Kidney epithelial cell (primary cell): ENCODE measurements at regions not wholly inside any gene's neighbourhood (a gene's known extent, or its start where the extent isn't known, plus 50 kb on each side); places are given as distances from the start of the nearest gene placed in this dataset.

Experiments
- DNase-seq: peaks from one replicate; pipeline ENCODE4 v3.0.0-alpha.2; 2010; ENCODE audit warnings: low read depth
- H3K27me3 ChIP-seq: 2 replicates; pipeline ENCODE4 v1.6.0; 2011; ENCODE audit warnings: low read length; ENCODE audit not compliant: control insufficient read depth, insufficient read depth
- H3K36me3 ChIP-seq: 2 replicates; pipeline ENCODE4 v1.5.1; 2011; ENCODE audit warnings: low read length; ENCODE audit not compliant: control insufficient read depth, insufficient read depth
- H3K4me3 ChIP-seq: 2 replicates; pipeline ENCODE4 v1.5.1; 2011; ENCODE audit warnings: low read depth, mild to moderate bottlenecking, control low read depth, low read length
- TF ChIP-seq, protein P1 (sequence below): IDR thresholded peaks from 2 replicates; pipeline ENCODE4 v1.5.1; 2011; ENCODE audit warnings: mild to moderate bottlenecking, moderate library complexity, low read length, control low read depth, inconsistent platforms; ENCODE audit not compliant: insufficient read depth, poor library complexity, severe bottlenecking

DNA sequence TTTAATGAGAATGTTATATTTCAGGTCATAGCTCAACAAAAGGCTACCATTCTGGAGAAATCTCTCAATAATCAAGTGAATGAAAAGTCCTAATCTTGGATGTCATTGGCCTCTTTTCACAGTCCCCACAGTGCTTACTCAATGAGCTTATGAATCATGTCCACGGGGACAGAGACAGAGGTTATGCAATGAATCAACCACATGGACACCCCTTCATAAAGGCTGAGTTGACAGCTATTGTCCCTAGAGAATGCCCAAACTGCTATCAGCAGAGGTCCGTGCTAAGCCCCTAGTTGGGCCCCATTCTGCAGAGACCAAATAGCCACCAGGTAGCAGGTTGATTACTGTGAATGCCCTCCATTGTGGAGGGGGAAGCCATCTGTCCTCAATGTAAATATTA, 158.1 kb downstream of the LHFPL1 start:
- Histone ChIP-seq H3K4me3 (no peak overlapping the region), H3K36me3 (no peaks in the 10 kb centered on the region), H3K27me3 (peaks cover 2% of the 10 kb centered on the region)
- DNase-seq, result no peak
- TF ChIP-seq, protein P1, sequence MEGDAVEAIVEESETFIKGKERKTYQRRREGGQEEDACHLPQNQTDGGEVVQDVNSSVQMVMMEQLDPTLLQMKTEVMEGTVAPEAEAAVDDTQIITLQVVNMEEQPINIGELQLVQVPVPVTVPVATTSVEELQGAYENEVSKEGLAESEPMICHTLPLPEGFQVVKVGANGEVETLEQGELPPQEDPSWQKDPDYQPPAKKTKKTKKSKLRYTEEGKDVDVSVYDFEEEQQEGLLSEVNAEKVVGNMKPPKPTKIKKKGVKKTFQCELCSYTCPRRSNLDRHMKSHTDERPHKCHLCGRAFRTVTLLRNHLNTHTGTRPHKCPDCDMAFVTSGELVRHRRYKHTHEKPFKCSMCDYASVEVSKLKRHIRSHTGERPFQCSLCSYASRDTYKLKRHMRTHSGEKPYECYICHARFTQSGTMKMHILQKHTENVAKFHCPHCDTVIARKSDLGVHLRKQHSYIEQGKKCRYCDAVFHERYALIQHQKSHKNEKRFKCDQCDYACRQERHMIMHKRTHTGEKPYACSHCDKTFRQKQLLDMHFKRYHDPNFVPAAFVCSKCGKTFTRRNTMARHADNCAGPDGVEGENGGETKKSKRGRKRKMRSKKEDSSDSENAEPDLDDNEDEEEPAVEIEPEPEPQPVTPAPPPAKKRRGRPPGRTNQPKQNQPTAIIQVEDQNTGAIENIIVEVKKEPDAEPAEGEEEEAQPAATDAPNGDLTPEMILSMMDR, result no peak

DNA sequence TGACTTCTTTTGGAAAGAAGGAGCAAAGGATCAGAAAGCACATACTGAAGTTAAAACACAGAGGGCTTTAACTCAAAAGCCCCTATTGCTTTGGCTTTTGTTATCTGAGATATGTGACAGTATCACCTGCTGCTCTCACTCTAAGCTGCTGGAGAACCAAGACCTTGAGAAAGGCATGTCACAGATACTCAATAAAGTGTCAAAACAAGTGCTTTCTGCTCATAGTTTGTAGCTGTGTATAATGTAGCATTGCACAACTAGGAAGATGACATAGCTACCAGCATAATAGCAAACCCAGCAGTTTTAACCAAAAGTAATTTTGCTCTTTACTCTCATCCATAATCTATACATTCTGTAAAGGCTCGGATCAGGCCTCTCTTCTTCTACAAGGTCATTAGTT, 159.6 kb downstream of the LHFPL1 start:
- no peak overlapping the region for H3K4me3 ChIP-seq
- no peaks in the 10 kb centered on the region for H3K36me3 ChIP-seq
- TF ChIP-seq, protein P1, result no peak
- no peak for DNase-seq
- H3K27me3 ChIP-seq, result peaks cover 2% of the 10 kb centered on the region

DNA sequence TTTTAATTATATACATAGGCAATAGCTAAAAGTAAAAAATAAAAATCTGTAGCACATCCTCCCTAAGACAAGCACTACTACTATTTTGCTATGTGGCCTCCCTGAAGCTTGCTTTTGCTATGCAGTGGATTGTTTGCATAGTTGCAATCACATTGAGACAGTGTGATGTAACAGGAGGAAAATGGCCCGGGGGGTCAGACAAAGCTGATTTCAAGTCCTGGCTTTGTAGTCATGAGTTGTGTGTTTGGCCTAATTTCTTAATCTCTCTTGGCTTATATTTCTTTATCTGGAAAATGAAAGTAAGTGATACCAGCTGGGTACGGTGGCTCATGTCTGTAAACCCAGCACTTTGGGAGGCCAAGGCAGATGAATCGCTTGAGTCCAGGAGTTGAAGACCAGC, 166.6 kb downstream of the LHFPL1 start:
- H3K27me3 ChIP-seq, result peaks cover 2% of the 10 kb centered on the region
- no peak overlapping the region for H3K4me3 ChIP-seq
- no peaks in the 10 kb centered on the region for H3K36me3 ChIP-seq
- TF ChIP-seq, protein P1, result no peak
- no peak for DNase-seq

DNA sequence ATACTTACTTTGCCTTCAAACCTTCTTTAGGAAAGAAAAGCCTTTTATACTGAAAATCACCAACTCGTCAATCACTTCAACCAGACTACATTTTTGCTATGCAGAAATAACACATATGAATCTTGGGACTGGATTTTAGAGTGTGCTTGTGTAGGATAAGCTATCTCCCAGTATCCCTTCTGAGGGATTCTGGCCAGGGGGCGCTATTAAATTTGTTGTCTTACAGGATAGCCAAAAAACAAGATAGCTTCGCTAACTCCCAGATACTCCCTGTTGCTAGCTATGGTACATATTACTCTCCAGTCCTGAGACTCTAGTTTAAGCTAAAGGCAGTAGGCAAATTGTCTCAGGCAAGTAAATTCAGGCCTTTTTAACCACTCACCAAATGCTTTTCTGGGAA, 167.2 kb downstream of the LHFPL1 start:
- TF ChIP-seq, protein P1, result no peak
- no peaks in the 10 kb centered on the region for H3K36me3 ChIP-seq
- DNase-seq, result no peak
- H3K27me3 ChIP-seq, result peaks cover 2% of the 10 kb centered on the region
- no peak overlapping the region for H3K4me3 ChIP-seq

DNA sequence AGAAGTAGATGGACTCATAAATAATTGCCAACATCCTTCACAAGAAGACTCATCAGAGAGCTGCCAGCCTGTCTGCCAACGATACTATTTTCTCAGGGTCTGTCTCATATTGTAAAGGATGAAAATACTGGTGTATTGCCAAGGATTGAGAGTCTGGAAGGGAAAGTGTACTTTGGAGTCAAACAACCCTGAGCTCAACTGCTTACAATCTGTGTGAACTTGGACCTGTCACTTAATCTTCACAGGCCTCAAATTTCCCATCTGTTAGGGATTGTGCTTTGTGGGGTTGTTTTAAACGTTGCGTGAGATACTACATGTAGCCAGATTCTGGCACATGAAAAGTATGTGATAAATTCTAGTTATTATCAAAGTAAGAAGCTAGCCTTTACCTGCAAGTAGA, 169.1 kb downstream of the LHFPL1 start:
- H3K36me3 ChIP-seq, result no peaks in the 10 kb centered on the region
- TF ChIP-seq, protein P1, result no peak
- no peak overlapping the region for H3K4me3 ChIP-seq
- no peak for DNase-seq
- H3K27me3 ChIP-seq, result peaks cover 2% of the 10 kb centered on the region

DNA sequence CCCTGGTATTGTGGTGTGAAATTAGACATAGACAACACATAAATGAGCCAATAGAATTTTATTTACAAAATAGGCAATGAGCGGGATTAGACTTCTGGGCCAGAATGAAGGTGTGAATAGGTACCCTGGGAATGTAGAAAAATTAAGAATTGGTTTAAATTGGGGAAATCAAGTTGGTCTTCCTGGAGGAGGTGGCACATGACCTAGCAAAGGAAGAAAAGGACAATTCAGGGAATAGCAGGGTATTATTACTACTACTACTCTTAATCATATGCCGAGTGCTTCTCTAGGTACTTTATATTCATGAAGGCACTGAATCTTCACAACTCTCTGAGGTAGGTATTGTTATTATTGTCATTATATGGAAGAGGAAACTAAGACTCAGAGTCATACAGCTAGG, 202.1 kb downstream of the LHFPL1 start:
- H3K36me3 ChIP-seq, result no peaks in the 10 kb centered on the region
- H3K27me3 ChIP-seq, result no peaks in the 10 kb centered on the region
- no peak overlapping the region for H3K4me3 ChIP-seq
- DNase-seq, result no peak
- TF ChIP-seq, protein P1, result no peak
